ENCODE measurements at regions not wholly inside any gene's neighbourhood (a gene's known extent, or its start where the extent isn't known, plus 50 kb on each side); places are given as distances from the start of the nearest gene placed in this dataset.

DNA sequence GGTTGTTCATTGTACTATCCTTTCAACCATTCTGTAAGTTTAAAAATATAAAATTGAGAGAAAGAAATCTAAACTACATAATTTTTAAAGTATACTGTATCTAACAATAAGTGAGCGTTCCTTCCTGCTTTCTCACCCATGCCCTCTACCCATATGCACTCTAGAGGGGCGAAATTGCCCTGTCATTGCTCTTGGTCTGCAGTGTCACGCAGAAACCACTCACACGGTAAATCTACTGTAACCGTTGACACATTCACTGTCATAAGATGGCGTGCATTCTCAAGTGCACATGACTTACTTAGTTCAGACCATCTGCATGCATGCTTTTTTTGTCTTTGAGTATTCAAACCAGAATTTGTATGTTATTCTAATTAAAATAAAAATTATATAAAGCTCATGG lies 55.7 kb upstream of the NIPBL start:
- Mint-ChIP-seq H3K27me3 (ENCODE audit: insufficient read depth, unreplicated experiment) (peaks cover 26% of the 10 kb centered on the region), H3K4me3 (ENCODE audit: unreplicated experiment) (no peak overlapping the region), H3K4me1 (ENCODE audit: low read depth, unreplicated experiment) (no peaks in the 10 kb centered on the region), H3K27ac (ENCODE audit: unreplicated experiment) (no peak overlapping the region), H3K9me3 (ENCODE audit: unreplicated experiment) (no peaks in the 10 kb centered on the region), H3K36me3 (ENCODE audit: insufficient read depth, unreplicated experiment) (no peaks in the 10 kb centered on the region)
- no peaks in the 10 kb centered on the region for H3K36me3 ChIP-seq (ENCODE audit: control insufficient read depth, insufficient read depth, low read length)
- no peaks in the 10 kb centered on the region for H3K4me1 ChIP-seq
- ChIA-PET CTCF (no interaction called here), POLR2A (no interaction called here)
- no peaks in the 10 kb centered on the region for H3K27me3 ChIP-seq (replicated peaks; ENCODE audit: control insufficient read depth, insufficient read depth, low read length)
- intact Hi-C loops (cut with micrococcal nuclease; ENCODE audit: unreplicated experiment): no loop called here
- H3K9me3 ChIP-seq: no peaks in the 10 kb centered on the region
- no peak for DNase-seq
- no TSS peak for BruUV-seq (replicated peaks)
- TF ChIP-seq, protein P1, sequence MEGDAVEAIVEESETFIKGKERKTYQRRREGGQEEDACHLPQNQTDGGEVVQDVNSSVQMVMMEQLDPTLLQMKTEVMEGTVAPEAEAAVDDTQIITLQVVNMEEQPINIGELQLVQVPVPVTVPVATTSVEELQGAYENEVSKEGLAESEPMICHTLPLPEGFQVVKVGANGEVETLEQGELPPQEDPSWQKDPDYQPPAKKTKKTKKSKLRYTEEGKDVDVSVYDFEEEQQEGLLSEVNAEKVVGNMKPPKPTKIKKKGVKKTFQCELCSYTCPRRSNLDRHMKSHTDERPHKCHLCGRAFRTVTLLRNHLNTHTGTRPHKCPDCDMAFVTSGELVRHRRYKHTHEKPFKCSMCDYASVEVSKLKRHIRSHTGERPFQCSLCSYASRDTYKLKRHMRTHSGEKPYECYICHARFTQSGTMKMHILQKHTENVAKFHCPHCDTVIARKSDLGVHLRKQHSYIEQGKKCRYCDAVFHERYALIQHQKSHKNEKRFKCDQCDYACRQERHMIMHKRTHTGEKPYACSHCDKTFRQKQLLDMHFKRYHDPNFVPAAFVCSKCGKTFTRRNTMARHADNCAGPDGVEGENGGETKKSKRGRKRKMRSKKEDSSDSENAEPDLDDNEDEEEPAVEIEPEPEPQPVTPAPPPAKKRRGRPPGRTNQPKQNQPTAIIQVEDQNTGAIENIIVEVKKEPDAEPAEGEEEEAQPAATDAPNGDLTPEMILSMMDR (IDR thresholded peaks at IDR 0.05; ENCODE audit: insufficient read depth in 1 of 2, low read depth in 1 of 2, low read length in 1 of 2, severe bottlenecking in 1 of 2, unreplicated experiment in 1 of 2): no peak
- no peak overlapping the region for H3K4me3 ChIP-seq (ENCODE audit: low read depth, low read length)

DNA sequence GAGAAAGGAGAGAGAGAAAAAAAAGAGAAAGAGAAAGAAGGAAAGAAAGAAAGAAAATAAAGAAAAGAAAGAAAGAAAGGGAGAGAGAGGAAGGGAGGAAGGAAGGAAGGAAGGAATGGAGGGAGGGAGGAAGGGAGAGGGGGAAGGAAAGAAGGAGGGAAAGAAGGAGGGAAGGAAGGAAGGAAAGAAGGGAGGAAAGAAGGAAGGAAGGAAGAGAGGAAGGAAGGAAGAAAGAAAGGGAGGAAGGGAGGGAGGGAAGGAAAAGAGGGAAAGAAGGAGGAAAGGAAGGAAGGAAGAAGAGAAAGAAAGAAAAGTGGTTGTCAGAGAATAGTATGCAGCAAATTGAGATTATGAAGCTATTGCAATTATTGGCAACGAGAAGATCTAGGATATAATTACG lies 49.9 kb upstream of the NIPBL start:
- no TSS peak for BruUV-seq (replicated peaks)
- no peak overlapping the region for H3K4me3 Mint-ChIP-seq (ENCODE audit: unreplicated experiment)
- CTCF ChIA-PET: no interaction called here
- H3K27ac Mint-ChIP-seq (ENCODE audit: unreplicated experiment): no peak overlapping the region
- intact Hi-C loops (cut with micrococcal nuclease; ENCODE audit: unreplicated experiment): no loop called here
- H3K36me3 ChIP-seq (ENCODE audit: control insufficient read depth, insufficient read depth, low read length): no peaks in the 10 kb centered on the region
- TF ChIP-seq, protein P1 (IDR thresholded peaks at IDR 0.05; ENCODE audit: insufficient read depth in 1 of 2, low read depth in 1 of 2, low read length in 1 of 2, severe bottlenecking in 1 of 2, unreplicated experiment in 1 of 2): no peak
- no peaks in the 10 kb centered on the region for H3K9me3 Mint-ChIP-seq (ENCODE audit: unreplicated experiment)
- H3K27me3 Mint-ChIP-seq (ENCODE audit: insufficient read depth, unreplicated experiment): peaks cover 32% of the 10 kb centered on the region
- H3K4me3 ChIP-seq (ENCODE audit: low read depth, low read length): no peak overlapping the region
- H3K27me3 ChIP-seq (replicated peaks; ENCODE audit: control insufficient read depth, insufficient read depth, low read length): no peaks in the 10 kb centered on the region
- H3K4me1 ChIP-seq: no peaks in the 10 kb centered on the region
- no peaks in the 10 kb centered on the region for H3K4me1 Mint-ChIP-seq (ENCODE audit: low read depth, unreplicated experiment)
- no peaks in the 10 kb centered on the region for H3K36me3 Mint-ChIP-seq (ENCODE audit: insufficient read depth, unreplicated experiment)
- no peaks in the 10 kb centered on the region for H3K9me3 ChIP-seq
- no peak for DNase-seq
- POLR2A ChIA-PET: no interaction called here
